Muscle of leg (tissue), 3 donors: ENCODE measurements at regions not wholly inside any gene's neighbourhood (a gene's known extent, or its start where the extent isn't known, plus 50 kb on each side); places are given as distances from the start of the nearest gene placed in this dataset.
"Not testable (repeated sequence)": the region's sequence is repeated elsewhere in the genome, so short reads cannot be mapped to it uniquely, and the experiment has no call there.

Experiments used
- DNase-seq: peaks from one replicate; pipeline ENCODE4 v3.0.0; 2013
- H3K27ac ChIP-seq: one replicate; pipeline ENCODE4 v1.5.1; 2013; ENCODE audit warnings: mild to moderate bottlenecking, low read length, control low read depth
- H3K27me3 ChIP-seq: one replicate; pipeline ENCODE4 v1.6.1; 2013; ENCODE audit warnings: low read length; ENCODE audit not compliant: control insufficient read depth, insufficient read depth
- H3K36me3 ChIP-seq: one replicate; pipeline ENCODE4 v1.6.1; 2013; ENCODE audit warnings: low read length; ENCODE audit not compliant: control insufficient read depth, insufficient read depth
- H3K4me1 ChIP-seq: one replicate; pipeline ENCODE4 v1.6.1; 2013; ENCODE audit warnings: low read length; ENCODE audit not compliant: control insufficient read depth, insufficient read depth
- H3K4me3 ChIP-seq: one replicate; pipeline ENCODE4 v1.5.1; 2013; ENCODE audit warnings: low read length, control low read depth
- H3K9me3 ChIP-seq: replicated peaks from 2 replicates; pipeline ENCODE4 v1.6.1; 2013; ENCODE audit warnings: low read depth, low read length; ENCODE audit not compliant: control insufficient read depth
- WGBS: methylation state at CpG from one replicate; pipeline ENCODE4 v1.1.5; 2013; ENCODE audit warnings: missing lambda C conversion rate; ENCODE audit not compliant: insufficient coverage; 5-methylcytosine and 5-hydroxymethylcytosine counted together

DNA sequence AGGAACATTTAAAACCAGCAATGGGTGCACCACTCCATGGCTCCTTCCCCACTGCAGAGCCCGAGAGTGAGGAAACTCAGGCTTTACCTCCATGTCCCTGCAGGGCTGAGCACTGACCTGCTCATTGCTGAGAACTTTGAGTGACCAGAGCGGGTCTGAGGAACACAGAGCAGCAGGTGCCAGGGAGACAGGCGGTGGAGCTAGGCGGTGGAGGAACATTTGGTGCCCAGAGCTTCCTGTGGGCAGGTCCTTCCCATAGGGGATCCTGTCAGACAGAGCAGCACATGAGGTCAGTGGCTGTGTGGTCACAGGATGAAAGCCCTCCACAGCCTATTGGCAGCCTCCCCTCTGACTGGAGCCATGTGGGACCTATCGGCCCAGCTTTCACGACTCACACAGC is 538.5 kb downstream of the RPIA start:
- 71% methylated on average over 3 of the region's 6 CpGs for WGBS
- not testable (repeated sequence) for H3K27ac ChIP-seq, DNase-seq, H3K27me3 ChIP-seq, H3K4me3 ChIP-seq, H3K4me1 ChIP-seq, H3K9me3 ChIP-seq, H3K36me3 ChIP-seq

DNA sequence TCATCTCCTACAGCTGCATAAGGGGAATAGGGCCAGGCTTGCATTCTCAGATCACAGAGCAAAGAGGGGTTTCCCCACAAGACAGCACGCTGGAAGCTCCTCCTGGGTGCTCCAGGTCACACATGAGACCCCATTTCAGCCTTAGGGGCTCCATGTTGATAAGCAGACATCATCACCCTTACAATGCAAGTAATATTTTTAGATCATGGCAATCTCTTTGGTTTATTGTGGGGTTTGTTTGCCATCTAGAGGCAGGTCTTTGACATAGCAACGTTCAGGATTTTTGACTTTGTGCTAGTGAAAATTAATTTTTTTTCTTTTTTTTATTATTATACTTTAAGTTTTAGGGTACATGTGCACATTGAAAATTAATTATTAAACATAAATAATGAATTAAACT is 539.8 kb downstream of the RPIA start:
- H3K27ac ChIP-seq, H3K36me3 ChIP-seq, H3K9me3 ChIP-seq, DNase-seq, H3K4me3 ChIP-seq, H3K4me1 ChIP-seq, H3K27me3 ChIP-seq: not testable (repeated sequence)
- no CpG with 5 or more reads among the region's 2 CpGs for WGBS

DNA sequence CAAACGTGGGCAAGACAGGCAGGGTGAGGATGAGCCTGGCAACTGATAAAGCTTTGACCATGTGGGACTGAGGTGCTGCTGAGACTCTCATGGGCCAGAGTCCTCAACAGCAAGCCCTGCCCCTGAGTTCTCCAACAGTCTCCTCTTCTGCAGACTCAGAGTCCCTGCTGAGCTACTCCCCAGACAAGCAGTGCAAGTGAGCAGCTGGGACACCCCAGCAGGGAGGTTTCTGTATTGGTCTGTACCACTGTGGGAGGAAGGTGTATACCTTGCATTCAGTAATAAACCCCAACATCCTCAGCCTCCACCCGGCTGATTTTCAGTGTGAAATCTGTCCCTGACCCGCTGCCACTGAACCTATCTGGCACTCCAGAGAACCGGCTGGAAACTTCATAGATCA is 542.5 kb downstream of the RPIA start:
- not testable (repeated sequence) for H3K27ac ChIP-seq
- no CpG with 5 or more reads among the region's 4 CpGs for WGBS

DNA sequence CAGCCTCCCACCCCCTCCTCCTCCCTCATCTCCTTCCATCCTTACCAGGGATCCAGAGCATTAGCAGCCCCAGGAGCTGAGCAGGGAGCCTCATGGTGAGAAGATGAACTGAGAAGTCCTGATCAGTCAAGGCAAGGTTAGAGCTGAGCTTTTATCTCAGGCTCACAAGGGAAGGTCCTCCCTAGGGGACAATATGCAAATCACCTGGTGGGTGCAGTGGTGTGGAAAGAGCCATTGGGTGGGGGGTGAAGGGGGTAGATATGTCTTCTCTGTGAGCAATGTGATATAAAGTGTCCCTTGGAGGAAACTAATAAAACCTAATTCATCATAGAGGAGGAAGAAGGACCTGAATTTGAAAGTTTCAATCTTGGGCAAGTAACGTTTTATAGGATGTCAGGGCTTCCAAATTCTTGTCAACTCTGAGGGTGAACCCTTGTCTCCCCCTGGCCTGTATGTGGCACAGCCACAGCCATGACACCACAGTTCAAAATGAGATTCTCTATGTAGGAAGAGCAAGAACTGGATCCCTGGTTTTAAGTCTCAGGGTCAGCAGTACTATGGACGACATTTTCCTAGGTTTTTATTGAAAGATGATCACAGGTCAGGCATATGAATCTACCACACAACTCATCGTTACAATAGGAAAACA is 543.5 kb downstream of the RPIA start:
- not testable (repeated sequence) for H3K4me3 ChIP-seq, H3K27me3 ChIP-seq, H3K9me3 ChIP-seq, H3K27ac ChIP-seq, H3K4me1 ChIP-seq, DNase-seq, H3K36me3 ChIP-seq
- no CpG with 5 or more reads among the region's 3 CpGs for WGBS

More for the DNA sequence above, 542.5 kb downstream of the RPIA start:
- H3K4me3 ChIP-seq, H3K36me3 ChIP-seq, H3K27me3 ChIP-seq, H3K9me3 ChIP-seq, DNase-seq, H3K4me1 ChIP-seq: not testable (repeated sequence)

DNA sequence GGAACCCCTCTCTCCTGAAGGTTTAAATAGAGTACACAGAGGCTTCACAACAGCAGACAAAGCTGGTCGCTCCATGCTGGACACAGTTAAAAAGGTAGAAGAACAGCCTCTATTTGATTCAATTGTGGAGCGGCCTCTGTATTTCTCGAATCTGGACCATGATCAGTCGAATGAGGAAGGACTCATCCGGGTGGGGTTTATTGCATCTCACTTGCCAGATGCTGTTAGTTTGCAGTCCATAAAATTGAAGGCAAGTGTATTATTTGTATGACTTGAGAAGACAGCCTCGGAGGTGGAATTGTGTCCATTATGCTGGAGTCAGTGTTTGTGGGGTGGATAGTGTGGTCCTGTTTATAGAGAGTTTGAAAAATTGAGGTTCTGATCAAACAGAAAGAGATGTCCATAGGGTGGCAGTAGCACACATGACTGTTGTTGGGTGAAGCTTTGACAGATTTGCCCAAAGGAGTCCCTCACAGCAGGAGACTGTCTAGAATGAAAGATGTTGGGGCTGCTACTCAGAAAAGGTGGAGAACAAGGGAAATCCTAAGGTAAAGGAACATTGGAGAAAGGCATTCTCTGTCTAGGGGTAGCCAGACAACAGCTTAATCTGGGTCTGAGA is 545.5 kb downstream of the RPIA start:
- not testable (repeated sequence) for DNase-seq, H3K27ac ChIP-seq, H3K27me3 ChIP-seq, H3K36me3 ChIP-seq, H3K4me1 ChIP-seq, H3K4me3 ChIP-seq, H3K9me3 ChIP-seq
- WGBS = no CpG with 5 or more reads among the region's 6 CpGs

DNA sequence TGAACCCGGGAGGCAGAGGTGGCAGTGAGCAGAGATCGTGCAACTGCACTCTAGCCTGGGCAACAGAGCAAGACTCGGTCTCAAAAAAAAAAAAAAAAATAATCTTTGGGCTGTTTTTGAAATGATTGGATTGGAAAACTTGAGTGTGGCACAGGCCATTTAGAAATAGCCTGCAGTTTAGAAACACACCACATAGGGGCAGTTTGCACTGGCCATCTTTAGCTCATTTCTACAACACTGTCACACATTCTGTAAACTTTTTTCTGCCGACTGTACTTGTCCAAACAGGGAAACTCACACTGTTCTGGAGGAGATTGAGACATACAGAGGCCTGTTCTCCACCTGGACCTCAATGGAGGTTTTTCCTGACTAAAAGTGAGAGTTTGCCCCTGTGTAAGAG is 546.3 kb downstream of the RPIA start:
- not testable (repeated sequence) for DNase-seq, H3K4me1 ChIP-seq, H3K27ac ChIP-seq, H3K27me3 ChIP-seq, H3K9me3 ChIP-seq, H3K4me3 ChIP-seq, H3K36me3 ChIP-seq
- WGBS = no CpG with 5 or more reads among the region's 4 CpGs

DNA sequence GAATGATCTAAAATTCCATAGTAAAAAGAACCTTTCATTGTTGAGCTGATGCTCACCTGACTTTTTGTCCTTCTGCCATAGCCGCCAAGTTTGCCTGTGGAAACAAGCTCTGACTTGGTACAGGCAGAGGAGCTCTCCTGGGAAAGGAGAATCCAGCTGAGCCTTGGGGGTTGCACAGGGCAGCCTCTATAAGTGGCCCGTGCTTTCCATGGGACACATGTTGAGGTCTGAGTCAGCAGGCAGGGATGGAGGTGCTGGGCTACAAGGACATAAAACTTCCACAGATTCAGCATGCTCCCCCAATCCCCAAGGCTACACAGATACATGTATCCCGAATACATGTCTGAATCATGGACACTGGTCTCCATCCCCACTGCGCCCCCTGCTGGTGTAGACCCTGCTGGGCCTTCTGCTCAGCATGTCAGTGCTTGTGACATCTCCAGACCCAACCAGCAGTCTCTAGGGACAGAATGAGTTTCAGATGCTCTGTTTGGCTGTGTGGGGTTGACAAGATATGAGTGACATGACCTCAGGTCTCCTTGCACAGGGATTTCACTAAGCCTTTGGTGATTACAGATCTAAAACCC is 551.7 kb downstream of the RPIA start:
- not testable (repeated sequence) for H3K4me3 ChIP-seq, H3K27ac ChIP-seq, H3K27me3 ChIP-seq, H3K9me3 ChIP-seq, DNase-seq, H3K36me3 ChIP-seq, H3K4me1 ChIP-seq
- no CpG with 5 or more reads among the region's 4 CpGs for WGBS

DNA sequence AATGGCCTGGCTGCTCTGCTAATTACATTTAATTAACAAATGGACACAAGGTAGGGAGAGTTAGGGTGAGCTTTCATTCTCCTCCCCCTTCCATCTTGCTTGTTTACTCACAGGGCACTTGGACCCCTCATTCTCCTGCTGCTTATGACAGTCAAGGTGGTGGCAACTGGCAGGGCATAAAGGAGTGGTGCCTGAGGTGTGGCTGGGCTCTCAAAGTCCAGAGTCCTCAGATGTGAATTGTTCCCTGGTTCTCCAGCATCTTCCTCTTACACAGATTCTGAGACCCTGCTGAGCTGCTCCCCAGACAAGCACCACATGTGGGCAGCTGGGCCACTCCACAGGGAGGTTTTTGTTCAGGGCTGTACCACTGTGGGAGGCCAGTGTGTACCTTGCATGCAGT is 552.9 kb downstream of the RPIA start:
- not testable (repeated sequence) for DNase-seq, H3K4me3 ChIP-seq, H3K4me1 ChIP-seq, H3K27ac ChIP-seq, H3K9me3 ChIP-seq, H3K36me3 ChIP-seq, H3K27me3 ChIP-seq

DNA sequence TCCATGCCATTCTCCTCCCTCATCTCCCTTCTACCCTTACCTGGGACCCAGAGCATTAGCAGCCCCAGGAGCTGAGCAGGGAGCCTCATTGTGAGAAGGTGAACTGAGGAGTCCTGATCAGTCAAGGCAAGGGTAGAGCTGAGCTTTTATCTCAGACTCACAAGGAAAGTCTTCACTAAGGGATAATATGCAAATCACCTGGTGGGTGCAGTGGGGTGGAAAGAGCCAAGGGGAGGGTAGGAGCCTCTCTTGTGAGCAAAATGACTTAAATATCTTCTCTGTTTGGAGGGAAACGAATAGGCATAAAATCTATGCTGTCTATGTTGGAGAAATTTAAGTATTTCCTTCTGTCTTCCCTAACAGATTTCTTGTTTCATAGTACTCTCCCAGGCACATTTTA is 554.0 kb downstream of the RPIA start:
- WGBS = no CpG with 5 or more reads among the region's 1 CpG
- H3K4me3 ChIP-seq, H3K4me1 ChIP-seq, H3K27ac ChIP-seq, H3K36me3 ChIP-seq, H3K27me3 ChIP-seq, DNase-seq, H3K9me3 ChIP-seq: not testable (repeated sequence)

DNA sequence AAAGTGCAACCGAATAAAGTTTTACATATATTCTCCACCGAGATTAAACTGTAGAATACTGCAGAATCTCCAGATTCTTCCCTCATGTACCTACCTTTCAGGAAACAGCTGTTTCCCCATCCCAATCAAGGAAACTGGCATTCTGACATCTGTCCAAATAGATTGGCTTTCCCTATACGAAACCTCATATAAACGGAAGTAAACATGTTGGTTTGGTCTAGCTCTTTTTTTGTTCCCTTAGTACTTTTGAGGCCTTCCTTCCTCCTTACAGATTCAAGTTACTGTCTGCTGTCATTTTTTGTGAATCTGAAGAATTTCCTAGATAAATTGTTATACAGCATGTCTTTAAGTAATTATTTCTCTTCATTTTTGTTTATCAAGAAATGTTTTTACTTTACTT is 554.6 kb downstream of the RPIA start:
- peak; percentile 42 for DNase-seq
- H3K4me3 ChIP-seq, H3K9me3 ChIP-seq, H3K27me3 ChIP-seq, H3K36me3 ChIP-seq, H3K4me1 ChIP-seq: not testable (repeated sequence)
- H3K27ac ChIP-seq = peak overlapping the region; percentile 20
- no CpG with 5 or more reads among the region's 4 CpGs for WGBS

DNA sequence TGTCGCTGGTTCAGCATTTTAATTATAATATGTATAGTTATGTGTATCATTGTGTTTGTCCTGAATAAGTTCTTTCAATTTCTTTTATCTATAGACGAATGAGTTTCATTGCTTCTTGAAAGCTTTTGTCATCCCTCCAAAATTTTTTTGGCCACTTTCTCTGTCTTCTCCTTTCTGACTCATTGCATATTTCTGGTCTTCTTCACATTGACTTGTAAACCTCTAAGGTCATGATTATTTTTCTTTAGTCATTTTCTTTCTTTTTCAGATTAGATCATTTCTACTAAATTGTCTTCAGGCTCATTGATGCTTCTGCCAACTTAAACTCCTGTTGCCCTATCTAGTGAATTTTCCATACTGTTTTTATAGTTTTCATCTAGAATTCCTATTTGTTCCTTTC is 555.1 kb downstream of the RPIA start:
- H3K9me3 ChIP-seq, H3K4me1 ChIP-seq, H3K27me3 ChIP-seq, H3K4me3 ChIP-seq, H3K36me3 ChIP-seq, DNase-seq: not testable (repeated sequence)
- WGBS = no CpG with 5 or more reads among the region's 2 CpGs
- peak overlapping the region; percentile 20 for H3K27ac ChIP-seq
